HG02840 (cell line): ENCODE measurements at regions not wholly inside any gene's neighbourhood (a gene's known extent, or its start where the extent isn't known, plus 50 kb on each side); places are given as distances from the start of the nearest gene placed in this dataset.

Experiments
- ATAC-seq: cut with Tn5 transposase; IDR thresholded peaks from one replicate; pipeline ENCODE4 v1.9.1; 2021; ENCODE audit warnings: mild to moderate bottlenecking, moderate library complexity, moderate number of reproducible peaks; ENCODE audit not compliant: unreplicated experiment, low FRiP score

- ATAC-seq, result no peak
These were observed 87.2 kb upstream of the DUSP5 start for GRCh38 chr10:110410329-110411046.

DNA sequence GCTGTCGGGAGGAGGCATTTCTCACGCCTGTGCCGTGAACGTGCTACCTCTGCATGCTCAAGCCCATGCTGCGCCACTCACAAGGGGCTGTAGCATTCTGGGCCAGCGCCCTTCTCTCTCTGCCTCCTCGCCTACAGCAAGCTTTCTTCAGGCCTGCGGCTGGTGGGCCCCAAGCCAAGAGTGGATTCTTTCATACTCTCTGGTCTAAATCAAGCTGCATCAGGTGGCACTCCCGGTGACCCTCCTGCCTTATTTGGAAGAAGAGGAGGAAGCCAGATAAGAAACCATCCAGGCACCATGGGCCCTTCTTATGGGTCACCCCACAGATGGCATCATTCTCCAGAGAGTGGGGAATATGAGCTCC, 86.7 kb upstream of the DUSP5 start:
- no peak for ATAC-seq

DNA sequence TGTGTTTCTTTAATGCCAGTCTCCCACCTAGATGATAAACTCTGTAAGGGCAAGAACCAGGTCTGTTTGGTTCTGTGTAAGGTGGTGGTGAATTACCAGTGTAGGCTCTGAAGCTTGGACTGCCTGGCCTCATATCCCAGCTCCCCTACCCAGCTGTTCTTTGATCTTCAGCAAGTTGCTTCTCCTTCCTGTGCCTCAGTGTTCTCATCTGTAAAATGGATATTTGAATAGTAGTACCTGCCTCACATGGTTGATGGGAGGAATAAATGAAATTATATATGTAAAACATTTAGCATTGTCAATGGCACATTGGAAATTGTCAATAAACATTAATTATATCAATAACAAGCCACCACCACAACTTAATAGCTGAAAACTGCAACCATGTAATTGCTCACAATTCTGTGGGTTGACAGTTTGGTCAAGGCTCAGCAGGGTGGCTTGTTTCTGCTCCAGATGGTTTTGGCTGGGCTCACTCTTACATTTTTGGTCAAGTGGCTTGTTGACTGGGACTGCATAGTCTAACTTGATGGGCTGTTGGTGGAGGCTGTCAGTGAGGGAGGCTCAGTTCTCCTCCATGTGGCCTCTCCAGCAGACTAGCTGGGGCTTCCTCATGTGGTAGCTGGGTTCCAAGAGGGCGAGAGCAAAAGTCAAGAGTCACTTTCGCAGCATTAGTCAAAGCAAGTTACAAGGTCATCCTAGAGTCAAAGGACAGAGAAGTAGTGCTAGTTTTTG, 84.5 kb upstream of the DUSP5 start:
- ATAC-seq, result no peak

- ATAC-seq, result peak; percentile 19
These were observed 83.7 kb upstream of the DUSP5 start for GRCh38 chr10:110413903-110414547.

- peak; percentile 72 for ATAC-seq
These were observed 83.0 kb upstream of the DUSP5 start for GRCh38 chr10:110414548-110415309.

GRCh38 chr10:110415809-110416208, 81.9 kb upstream of the DUSP5 start:
- ATAC-seq, result no peak

DNA sequence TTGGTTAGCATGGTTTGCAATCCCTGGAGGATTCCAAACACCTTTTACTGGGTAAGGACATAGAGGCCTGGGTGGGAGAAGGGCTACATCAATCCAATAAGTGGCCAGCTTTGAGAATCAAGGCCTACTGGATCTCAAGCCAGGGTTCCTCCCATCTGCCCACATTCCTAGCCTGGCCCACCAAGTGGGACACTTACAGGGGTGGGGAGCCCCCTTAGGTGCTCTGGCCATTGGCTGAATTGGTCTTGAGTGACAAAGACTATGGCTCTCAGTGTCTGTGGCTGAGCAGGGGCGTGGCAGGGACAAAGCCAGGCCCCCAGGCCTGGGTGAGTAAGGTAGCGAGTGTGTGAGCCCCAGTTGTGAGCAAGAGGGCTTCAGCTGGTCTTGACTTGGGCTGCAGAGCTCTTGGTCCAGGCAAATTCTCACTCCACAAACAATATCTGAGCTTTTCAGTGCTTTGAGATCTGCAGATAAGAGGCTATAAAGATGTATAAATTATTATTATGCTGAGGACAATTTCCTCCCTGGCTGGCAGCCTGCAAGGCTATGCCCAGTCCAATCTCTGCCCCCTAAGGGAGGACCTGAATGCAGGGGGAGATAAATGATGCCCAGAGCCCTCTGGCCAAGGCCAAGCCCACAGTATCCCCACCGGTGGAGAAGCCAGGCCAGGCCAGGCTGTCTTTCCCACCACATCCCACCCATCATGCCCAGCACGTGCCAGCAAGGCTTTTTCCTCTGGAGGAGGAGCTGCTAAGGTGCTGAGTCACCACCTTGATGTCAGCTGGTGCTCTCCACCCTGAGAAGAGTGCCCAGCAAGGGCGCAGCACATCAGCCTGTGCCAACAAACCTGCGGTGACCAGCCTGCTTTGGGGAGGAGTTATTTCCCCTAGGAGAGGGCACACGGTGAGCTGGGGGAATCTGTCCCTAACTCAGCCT, 80.7 kb upstream of the DUSP5 start:
- ATAC-seq, result no peak

- no peak for ATAC-seq
These were observed 79.5 kb upstream of the DUSP5 start for GRCh38 chr10:110418218-110418617.

DNA sequence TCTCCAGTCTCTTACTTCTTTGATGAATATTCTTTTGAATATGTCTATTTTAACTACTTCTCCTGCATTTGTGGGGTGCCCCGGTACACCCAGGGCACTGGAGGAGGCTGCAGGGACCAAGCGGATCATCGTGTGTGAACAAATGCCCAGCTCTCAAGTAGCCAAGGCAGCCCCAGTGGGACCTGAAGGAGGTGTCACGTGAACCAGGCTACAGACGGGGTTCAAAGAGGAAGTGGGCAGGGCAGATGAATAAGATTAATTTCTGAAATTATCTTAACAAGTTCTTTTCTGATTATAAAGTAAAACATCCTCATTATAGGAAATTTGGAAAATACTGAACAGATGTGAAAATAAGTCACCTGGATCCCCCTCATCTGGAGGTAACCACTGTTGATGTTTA, 78.4 kb upstream of the DUSP5 start:
- ATAC-seq, result no peak

GRCh38 chr10:110420401-110421193, 77.1 kb upstream of the DUSP5 start:
- ATAC-seq, result no peak

DNA sequence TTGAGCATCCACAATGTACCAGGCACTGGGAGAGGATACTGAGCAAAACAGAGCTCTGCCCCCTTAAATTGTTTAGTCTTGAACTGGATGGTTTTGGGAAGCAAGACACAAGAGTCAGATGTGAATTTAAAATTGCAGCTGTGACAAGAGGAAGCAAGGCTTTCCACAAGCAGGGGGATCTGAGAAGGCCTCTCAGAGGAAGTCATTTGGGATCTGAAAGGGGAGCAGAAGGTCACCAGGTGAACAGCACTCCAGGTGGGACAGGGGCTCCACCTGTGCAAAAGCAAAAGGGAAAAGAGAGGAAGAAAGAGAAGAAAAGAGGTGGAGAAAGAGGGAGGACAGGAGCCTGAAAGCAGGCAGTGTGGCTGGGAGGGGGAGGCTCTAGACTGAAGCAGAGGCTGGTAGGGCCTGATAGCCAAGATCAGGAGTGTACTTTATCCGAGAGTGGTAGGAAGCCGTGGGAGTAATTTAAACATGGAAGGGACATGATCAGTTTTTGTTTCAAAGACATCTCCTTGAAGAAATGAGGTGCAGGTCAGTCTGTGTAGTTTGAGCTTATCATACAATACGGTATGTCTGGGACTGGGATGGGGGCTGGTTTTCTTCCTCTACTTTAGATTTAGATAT, 76.1 kb upstream of the DUSP5 start:
- ATAC-seq, result no peak

DNA sequence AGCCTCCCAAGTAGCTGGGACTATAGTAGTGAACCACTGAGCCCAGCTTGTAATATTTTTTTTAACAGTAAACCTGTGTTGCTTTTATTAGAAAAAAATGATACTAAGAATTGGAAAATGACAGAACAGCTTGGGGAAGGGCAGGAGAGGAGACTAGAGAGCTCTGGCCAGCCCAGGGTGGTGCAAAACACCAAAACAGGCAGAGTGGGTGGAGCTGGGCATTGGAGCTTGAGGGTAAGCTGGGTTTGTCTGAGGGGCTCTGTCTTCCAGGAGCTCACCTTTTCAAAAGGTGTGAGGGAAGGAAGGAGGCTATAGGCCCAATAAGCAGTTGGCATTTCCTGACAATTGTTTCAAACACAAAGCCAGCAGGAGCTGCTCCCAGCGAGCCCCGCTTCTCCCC, 75.2 kb upstream of the DUSP5 start:
- no peak for ATAC-seq

- ATAC-seq, result no peak
These were observed 74.1 kb upstream of the DUSP5 start for GRCh38 chr10:110423650-110424049.

- peak; percentile 75 for ATAC-seq
These were observed 71.9 kb upstream of the DUSP5 start for GRCh38 chr10:110425684-110426293.

GRCh38 chr10:110426294-110427181, 71.2 kb upstream of the DUSP5 start:
- no peak for ATAC-seq

GRCh38 chr10:110429301-110429700, 68.4 kb upstream of the DUSP5 start:
- ATAC-seq, result no peak
